MCF 10A (cell line): ENCODE measurements at regions not wholly inside any gene's neighbourhood (a gene's known extent, or its start where the extent isn't known, plus 50 kb on each side); places are given as distances from the start of the nearest gene placed in this dataset.

ENCODE experiments used
- BruUV-seq: library from RNA; stranded (reverse); fragments of 400-500 nt; replicated peaks from 2 replicates; lab custom pipeline; 2021; lab: Mats Ljungman, UMichigan
- CTCF ChIA-PET: fragments of 300-600 bp; sonication (Branson Sonifier 250); formaldehyde crosslinking; extraction: SDS; loops from one replicate; lab custom pipeline; 2021; ENCODE audit warnings: antibody characterized with exemption, inconsistent platforms; lab: Yijun Ruan, JAX
- POLR2A ChIA-PET: fragments of 300-600, 350-650 bp; sonication (Branson Sonifier 250); formaldehyde crosslinking; extraction: SDS; loops from one replicate; lab custom pipeline; 2020; ENCODE audit warnings: antibody characterized with exemption, inconsistent platforms; lab: Yijun Ruan, JAX
- DNase-seq: peaks from one replicate; pipeline ENCODE4 v3.0.0-alpha.2; 2018; ENCODE audit not compliant: unreplicated experiment
- H3K27ac Mint-ChIP-seq: one replicate; pipeline ENCODE4 v1.8.0; 2022; ENCODE audit warnings: mild to moderate bottlenecking, low read depth, mixed read lengths; ENCODE audit not compliant: unreplicated experiment
- H3K27me3 Mint-ChIP-seq: one replicate; pipeline ENCODE4 v1.8.0; 2022; ENCODE audit warnings: mixed read lengths; ENCODE audit not compliant: insufficient read depth, unreplicated experiment
- H3K36me3 Mint-ChIP-seq: one replicate; pipeline ENCODE4 v1.8.0; 2022; ENCODE audit warnings: mild to moderate bottlenecking, moderate library complexity, mixed read lengths; ENCODE audit not compliant: insufficient read depth, unreplicated experiment
- H3K4me1 Mint-ChIP-seq: one replicate; pipeline ENCODE4 v1.8.0; 2022; ENCODE audit warnings: mixed read lengths; ENCODE audit not compliant: insufficient read depth, unreplicated experiment
- H3K4me3 Mint-ChIP-seq: one replicate; pipeline ENCODE4 v1.8.0; 2022; ENCODE audit warnings: mild to moderate bottlenecking, moderate library complexity, mixed read lengths; ENCODE audit not compliant: unreplicated experiment
- H3K9me3 Mint-ChIP-seq: one replicate; pipeline ENCODE4 v1.8.0; 2022; ENCODE audit warnings: mixed read lengths; ENCODE audit not compliant: unreplicated experiment
- CTCF ChIP-seq: fragments of 200-600 bp; IDR thresholded peaks from one replicate; pipeline ENCODE4 v1.8.0; 2022; ENCODE audit warnings: antibody characterized with exemption, mild to moderate bottlenecking; ENCODE audit not compliant: unreplicated experiment
- intact Hi-C: fragments of 100-400 bp; cut with micrococcal nuclease; formaldehyde crosslinking; loops from 2 replicates; pipeline ENCODE4 v1.14.1; 2022

GRCh38 chr7:10325395-10325794 lies 648.3 kb upstream of the PHF14 start:
- intact Hi-C loops: no loop called here
- no peaks in the 10 kb centered on the region for H3K36me3 Mint-ChIP-seq
- no peaks in the 10 kb centered on the region for H3K4me1 Mint-ChIP-seq
- no peak overlapping the region for H3K27ac Mint-ChIP-seq
- no peak for DNase-seq
- H3K9me3 Mint-ChIP-seq: peaks cover under 1% of the 10 kb centered on the region
- ChIA-PET POLR2A (no interaction called here), CTCF (no interaction called here)
- BruUV-seq: no TSS peak
- H3K27me3 Mint-ChIP-seq: peaks cover 12% of the 10 kb centered on the region
- H3K4me3 Mint-ChIP-seq: no peak overlapping the region
- no peak for TF ChIP-seq CTCF

- DNase-seq: no peak
- TF ChIP-seq CTCF: no peak
- ChIA-PET CTCF (no interaction called here), POLR2A (no interaction called here)
- Mint-ChIP-seq H3K4me1 (no peaks in the 10 kb centered on the region), H3K27ac (no peak overlapping the region), H3K27me3 (no peaks in the 10 kb centered on the region), H3K9me3 (no peaks in the 10 kb centered on the region), H3K36me3 (no peaks in the 10 kb centered on the region), H3K4me3 (no peak overlapping the region)
- no TSS peak for BruUV-seq
- intact Hi-C loops: no loop called here
Observed at GRCh38 chr7:10343108-10343507, 630.6 kb upstream of the PHF14 start.

GRCh38 chr7:10346032-10346431 lies 627.6 kb upstream of the PHF14 start:
- intact Hi-C loops: no loop called here
- Mint-ChIP-seq H3K4me1 (no peaks in the 10 kb centered on the region), H3K9me3 (no peaks in the 10 kb centered on the region), H3K27me3 (no peaks in the 10 kb centered on the region), H3K27ac (no peak overlapping the region), H3K4me3 (no peak overlapping the region), H3K36me3 (no peaks in the 10 kb centered on the region)
- no peak for TF ChIP-seq CTCF
- no TSS peak for BruUV-seq
- CTCF ChIA-PET: no interaction called here
- POLR2A ChIA-PET: no interaction called here
- DNase-seq: no peak

- H3K4me3 Mint-ChIP-seq: no peak overlapping the region
- no TSS peak for BruUV-seq
- no peaks in the 10 kb centered on the region for H3K4me1 Mint-ChIP-seq
- no peak for DNase-seq
- H3K9me3 Mint-ChIP-seq: no peaks in the 10 kb centered on the region
- TF ChIP-seq CTCF: no peak
- H3K27me3 Mint-ChIP-seq: peaks cover 8% of the 10 kb centered on the region
- ChIA-PET POLR2A (interaction anchor here (1.0 kb wide), 1 partner anchor 33 kb away, joined by 4 read pairs; no protein-coding TSS in a partner anchor), CTCF (interaction anchor here (0.8 kb wide), 1 partner anchor 36 kb away, joined by 3 read pairs; no protein-coding TSS in a partner anchor)
- H3K36me3 Mint-ChIP-seq: no peaks in the 10 kb centered on the region
- intact Hi-C loops: no loop called here
- H3K27ac Mint-ChIP-seq: no peak overlapping the region
Observed at GRCh38 chr7:10355816-10356215, 617.9 kb upstream of the PHF14 start.
